ENCODE measurements at regions not wholly inside any gene's neighbourhood (a gene's known extent, or its start where the extent isn't known, plus 50 kb on each side); places are given as distances from the start of the nearest gene placed in this dataset.

DNA sequence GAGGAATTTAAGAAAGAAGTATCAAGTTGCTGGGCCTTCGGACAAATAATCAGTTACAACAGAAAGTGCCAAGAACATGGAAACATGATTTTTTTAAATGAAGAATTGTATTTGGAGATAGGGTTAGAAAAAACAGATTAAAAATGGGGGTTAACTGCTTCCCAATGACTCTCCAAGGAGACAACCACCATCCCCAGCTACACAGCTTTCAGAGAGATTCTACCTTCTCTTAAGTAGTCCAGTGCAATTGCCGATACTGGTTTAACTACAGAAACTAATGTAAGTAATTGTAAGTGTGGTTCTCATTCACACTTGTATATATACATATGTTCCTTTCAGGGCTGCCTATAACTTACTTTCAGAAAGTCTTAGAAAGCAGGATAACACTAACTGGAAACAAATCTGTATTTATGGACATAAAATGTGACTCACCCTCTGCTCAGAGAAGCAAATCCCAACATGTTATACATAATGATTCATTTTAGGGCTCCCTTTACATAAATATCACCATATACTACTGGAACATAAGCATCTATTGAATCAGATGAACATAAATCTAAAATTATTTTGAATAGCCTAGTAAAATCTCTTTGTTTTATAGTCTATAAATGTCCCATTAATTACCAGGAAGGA, 248.9 kb upstream of the UGT8 start:
- DNase-seq (ENCODE audit: low read depth in 3 of 3, low spot score in 1 of 3): no peak

DNA sequence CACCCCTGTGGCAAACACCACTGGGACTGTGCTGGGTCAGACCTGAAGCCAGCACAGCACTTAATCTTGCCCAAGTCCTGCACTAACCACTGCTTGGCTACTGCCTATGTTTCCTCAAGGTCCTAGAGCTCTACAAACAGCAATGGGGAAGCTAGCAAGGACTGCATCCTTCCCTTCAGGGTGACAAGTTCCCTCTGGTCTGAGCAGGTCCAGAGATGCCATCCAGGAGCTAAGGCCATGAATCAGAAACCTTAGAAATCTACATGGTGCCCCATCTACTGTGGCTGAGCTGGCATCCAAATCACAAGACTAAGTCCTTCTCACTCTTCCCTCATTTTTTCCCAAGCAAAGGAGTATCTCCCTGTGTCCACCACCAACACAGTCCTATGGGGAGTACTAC, 239.7 kb upstream of the UGT8 start:
- no peak for DNase-seq (ENCODE audit: low read depth in 3 of 3, low spot score in 1 of 3)

DNA sequence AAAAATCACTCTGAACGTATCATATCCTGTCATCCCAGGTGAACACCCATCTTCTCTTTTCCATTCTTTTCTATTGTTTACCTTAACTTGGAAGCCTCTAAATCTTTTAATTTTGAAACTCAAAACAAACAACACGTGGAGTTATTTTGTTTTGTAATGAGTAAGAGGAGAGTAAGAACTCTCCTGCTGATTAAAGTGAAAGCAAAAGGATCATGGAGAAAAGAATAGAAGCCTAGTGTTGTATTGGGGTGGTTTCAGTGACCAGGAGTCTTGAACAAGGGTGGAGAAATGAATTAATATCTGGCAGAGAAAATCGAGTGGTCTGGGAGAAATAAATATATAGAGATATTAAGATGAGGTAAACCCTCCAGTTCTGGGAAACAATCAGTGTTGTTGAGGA, 237.4 kb upstream of the UGT8 start:
- no peak for DNase-seq (ENCODE audit: low read depth in 3 of 3, low spot score in 1 of 3)

DNA sequence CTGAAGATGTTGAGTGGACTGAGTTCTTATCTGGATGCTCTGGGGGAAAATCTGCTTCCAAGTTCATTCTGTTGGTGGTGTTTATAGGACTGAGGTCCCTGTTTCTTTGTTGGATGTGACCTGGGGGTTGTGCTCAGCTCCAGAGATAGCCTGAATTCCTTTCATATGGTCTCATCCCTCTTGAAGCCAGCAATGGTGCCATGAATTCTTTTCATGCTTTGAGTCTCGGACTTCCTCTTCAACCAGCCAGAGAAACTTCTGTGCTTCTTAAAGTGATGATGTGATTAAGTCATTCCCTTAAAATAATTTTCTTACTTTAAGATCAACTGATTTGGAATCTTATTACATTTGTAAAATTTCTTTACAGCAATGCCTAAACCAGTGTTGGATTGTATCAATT, 233.8 kb upstream of the UGT8 start:
- no peak for DNase-seq (ENCODE audit: low read depth in 3 of 3, low spot score in 1 of 3)

DNA sequence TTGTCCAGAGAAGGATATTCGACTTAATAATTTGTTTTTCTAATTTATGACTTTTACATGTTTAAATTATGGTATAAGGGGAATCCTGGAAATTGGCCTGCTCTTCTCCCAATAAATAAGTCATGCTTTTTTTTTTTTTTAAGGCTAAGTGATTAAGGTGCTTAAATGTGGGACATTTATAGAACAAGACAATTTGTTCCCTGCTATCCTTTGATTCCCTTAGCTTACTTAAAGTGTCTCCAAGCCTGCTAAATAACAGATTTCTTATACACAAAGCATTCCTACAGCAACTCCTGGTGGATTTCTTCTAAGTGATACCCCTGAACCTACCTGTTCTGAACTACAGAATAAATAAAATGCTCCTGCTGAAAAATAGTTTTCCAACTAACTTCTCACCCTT, 233.0 kb upstream of the UGT8 start:
- no peak for DNase-seq (ENCODE audit: low read depth in 3 of 3, low spot score in 1 of 3)

DNA sequence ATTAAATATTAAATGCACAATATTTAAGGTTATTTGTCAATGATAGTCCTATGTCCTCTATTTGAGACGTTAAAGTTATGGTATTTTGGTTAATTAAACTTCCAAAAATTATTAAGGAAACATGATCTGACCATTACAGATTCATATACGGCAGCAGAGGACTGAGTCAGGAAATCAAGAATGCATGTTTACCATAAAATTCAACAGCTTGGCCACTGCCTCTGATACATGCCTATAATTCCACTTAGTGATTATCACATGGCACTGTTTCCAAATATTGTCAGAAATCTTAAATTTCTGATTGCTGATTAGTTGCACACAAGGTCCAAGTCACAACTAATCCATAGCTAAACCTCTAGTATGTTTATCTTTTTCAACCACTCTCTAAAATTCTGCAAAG, 232.2 kb upstream of the UGT8 start:
- no peak for DNase-seq (ENCODE audit: low read depth in 3 of 3, low spot score in 1 of 3)

DNA sequence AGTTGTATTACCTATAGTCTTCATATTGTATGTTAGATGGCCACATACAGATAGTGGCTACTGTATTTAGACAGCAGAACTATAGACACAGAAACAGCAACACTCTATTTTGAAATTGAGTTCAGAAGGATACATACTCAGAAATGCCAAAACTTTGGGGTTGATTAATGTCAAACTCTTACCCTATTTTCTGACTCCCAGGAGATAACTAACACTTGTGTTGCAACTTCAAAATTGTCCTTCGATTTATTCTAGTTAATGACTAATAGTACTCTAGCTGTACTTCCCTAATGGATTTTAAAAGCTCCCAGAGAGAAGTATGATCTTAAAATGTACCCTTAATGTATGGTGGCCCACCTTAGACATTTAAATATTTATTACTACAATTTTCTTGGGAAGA, 229.9 kb upstream of the UGT8 start:
- DNase-seq (ENCODE audit: low read depth in 3 of 3, low spot score in 1 of 3): no peak

DNA sequence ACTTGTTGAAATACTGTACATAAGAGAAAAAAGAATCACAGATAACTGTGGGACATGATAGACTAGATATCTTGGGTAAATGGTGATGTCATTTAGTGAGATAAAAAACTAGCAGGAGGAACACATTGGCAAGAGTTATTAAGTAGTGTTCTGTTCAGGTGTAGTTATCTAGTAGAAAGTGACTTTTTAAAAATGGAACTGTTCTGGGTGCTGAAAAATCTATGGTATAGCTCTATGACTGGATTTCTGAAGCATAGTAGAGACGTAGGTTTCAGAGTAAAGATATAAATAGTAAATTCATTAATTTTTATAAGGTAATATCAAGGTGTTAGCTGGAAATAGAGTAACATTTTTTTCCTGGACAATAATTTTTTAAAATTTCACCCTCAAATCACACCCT, 225.1 kb upstream of the UGT8 start:
- no peak for DNase-seq (ENCODE audit: low read depth in 3 of 3, low spot score in 1 of 3)

DNA sequence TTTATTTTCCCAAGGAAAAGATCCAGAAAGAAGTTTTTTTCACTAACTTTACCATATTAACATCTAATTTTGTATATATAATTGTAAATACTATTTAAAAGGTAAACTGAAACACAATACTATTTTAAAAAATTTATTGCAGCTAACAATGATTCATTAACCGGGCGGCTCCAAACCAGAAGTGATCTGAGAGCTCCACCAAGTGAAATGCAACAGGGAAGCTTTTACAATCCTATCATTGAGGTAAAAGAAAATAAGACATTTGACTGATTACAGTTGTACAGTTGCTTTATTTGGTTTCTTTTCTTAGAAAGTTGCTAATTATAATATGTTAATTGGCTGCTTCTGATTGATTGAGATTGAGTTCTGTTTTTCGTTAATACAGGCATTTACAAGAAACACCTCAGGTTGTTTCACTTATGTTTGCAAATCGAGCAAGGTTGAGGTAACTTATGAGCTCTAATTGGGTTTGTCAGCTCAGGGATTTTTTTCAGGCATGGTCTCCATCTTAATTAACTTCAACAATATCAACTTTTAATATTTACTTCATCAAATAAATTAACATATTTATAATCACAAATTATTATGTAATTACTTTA, 220.2 kb upstream of the UGT8 start:
- DNase-seq (ENCODE audit: low read depth in 3 of 3, low spot score in 1 of 3): no peak

DNA sequence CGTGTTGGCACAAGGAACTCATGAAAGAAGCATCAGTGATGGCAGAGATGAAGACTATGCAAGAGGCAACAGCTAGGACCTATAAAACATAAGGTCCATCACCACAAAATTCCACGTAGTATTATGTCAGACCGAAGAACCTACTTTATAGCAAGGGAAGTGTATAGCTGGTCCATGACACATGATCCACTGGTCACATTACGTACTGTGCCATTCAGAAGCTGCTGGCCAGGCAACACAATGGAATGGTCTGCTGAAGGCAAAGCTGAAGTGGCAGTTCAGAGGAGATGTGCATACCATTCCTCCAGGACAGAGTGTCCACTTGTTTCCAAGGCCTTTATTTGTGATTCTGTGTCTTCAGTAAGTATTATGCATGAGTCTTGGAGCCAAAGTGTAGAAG, 215.5 kb upstream of the UGT8 start:
- no peak for DNase-seq (ENCODE audit: low read depth in 3 of 3, low spot score in 1 of 3)

DNA sequence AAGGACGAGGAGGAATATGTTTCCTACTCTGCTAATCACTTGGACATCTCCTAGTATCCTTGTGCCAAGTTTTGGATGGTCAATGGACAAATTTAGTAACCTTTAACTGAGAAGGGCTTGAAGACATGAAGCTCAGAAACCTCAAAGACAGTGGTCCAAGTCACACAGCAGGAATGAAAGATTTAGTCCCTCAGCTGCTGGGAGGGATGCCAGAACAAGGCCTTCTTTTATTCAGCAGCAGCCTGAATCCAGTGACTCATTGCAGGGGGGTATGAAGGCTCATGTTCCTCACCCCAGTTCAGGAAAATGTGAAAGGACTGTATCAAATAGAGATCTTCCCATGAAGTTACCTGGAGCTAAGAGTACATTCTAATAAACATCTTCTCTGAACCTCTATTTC, 214.9 kb upstream of the UGT8 start:
- no peak for DNase-seq (ENCODE audit: low read depth in 3 of 3, low spot score in 1 of 3)

DNA sequence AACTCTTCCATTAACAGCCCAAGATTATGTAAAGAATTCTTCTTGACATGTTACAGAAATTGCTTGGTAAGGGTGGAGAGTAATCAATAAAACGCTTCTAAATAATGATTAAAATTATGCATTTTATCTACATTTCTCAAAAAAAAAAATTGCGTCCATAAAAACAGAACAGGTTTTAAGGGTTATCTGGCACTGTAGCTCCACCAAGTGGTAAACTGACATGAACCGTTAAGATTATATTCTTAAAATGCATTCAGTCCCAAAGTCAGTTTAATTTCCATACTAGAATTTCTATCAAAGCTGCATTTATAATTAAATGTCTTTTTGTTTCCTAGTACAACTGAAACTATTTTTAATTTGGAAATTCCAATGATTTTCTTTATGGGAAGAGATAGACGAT, 214.0 kb upstream of the UGT8 start:
- no peak for DNase-seq (ENCODE audit: low read depth in 3 of 3, low spot score in 1 of 3)

DNA sequence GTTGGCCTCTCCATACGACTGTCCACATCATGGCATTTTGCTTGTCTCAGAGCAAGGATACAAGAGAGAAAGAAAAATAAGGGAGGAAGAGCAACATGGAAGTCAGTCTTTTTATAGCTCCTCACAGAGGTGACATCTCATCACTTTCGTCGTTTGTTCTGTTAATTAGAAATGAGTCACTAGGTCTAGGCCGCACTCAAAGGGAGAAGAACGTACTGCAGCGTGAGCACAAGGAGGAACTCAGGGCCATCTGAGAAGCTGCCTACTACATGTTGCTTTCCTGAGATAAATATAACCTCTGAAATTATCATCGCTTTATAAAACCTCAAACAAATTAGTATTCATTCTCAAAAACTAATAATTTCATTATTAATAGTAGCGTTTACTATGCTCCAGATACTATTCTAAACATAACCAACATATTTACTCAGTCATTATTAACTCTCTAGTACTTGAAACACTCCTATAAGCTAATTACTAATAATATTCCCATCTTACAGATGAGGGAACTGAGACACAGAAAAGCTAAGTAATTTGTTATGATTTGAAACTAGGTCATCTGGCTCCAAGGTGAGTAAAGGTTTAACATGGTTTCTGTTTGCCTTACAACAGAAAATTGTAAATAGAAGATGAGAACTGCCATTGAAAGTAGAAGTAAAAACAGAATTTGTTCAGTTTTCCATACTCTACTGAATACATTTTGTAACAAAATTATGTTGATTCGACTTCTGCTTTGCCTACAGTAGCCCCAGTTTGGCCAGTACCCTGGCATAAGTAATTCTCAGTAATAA, 213.2 kb upstream of the UGT8 start:
- DNase-seq (ENCODE audit: low read depth in 3 of 3, low spot score in 1 of 3): no peak

DNA sequence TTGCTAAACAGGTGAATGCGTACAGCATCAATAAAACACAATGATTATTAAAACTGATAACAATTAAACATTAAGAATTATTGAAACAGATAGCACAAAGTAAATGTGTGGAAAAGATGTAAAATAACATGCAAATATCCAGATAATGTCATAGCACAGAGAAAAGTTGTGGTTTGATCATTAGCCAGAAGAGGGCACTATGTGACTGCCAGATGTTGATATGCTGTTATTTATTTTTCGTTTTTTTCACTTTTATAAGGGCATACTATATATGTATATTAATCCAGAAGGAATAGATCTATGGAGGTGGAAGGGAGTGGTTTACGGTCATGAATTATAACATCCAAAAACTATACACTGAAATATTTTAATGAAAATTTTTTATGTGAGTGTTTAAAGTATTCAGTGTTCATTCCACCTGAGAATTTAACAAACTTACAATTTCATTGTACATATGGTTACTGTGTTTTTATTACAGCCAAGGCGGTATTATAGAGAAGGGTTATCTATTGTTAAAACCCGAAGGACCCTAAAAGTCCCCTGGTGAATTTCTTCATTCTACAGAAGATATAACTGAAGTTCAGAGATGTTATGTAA, 211.9 kb upstream of the UGT8 start:
- DNase-seq (ENCODE audit: low read depth in 3 of 3, low spot score in 1 of 3): no peak

DNA sequence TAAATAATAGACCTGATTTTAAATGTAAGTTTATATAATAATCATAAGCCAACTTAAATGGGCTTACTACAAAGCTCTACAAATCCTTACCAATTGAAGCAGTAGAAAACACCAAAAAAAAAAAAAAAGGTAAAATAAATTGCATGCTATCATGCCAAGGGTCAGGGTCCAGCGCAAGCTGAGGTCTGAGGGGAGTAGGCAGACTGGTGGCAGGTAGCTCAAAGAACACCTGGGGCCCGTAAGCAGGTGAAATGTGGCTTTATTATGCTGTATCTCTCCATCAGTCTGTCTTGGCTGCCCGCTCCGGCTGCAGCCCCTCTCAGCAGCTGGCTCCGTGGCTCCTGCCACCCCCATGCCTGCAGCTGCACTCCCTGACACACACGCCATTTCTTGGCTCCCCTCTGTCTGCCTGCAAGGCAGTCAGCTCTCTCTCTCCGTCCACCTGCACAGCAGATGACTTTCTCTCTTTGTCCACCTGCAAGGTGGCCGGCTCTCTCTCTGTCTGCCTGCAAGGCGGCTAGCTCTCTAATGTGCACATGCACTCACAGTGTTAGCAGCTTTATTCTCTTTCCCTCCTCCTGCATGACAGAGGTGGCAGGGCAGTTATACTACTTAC, 209.4 kb upstream of the UGT8 start:
- DNase-seq (ENCODE audit: low read depth in 3 of 3, low spot score in 1 of 3): no peak

DNA sequence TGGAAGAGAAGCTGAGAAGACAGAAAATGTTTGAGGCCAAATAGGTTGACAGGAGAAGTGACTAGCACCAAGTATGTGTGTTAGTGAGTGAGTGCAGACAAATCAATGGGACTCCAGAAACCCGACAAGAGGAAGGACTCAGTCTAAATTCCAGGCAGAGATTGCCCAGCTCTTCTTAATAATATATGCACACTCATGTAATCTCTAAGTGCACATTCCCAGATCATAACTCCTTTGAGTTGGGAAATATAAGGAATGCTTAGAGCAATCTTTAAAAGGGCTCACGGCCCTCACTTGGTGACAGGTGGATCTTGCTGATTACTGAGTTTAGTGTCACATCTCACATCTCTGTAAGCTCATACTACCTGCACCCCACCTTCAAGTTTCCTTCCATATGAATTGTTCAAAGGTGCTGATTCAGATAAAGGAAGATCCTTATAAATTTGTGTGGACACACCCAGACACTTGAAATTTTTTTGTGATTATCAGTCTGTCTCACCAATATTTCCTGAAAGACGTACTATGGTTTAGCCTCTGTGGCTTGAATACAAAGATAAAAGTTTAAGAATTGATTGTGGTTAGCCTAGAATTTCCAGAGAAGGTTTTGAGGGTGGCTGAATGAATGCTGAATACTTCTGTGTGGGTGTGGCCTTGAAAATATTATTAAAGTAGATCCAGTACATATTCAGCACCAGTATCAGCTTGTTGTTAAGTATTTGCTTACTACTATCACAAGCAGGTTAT, 205.1 kb upstream of the UGT8 start:
- DNase-seq (ENCODE audit: low read depth in 3 of 3, low spot score in 1 of 3): no peak

DNA sequence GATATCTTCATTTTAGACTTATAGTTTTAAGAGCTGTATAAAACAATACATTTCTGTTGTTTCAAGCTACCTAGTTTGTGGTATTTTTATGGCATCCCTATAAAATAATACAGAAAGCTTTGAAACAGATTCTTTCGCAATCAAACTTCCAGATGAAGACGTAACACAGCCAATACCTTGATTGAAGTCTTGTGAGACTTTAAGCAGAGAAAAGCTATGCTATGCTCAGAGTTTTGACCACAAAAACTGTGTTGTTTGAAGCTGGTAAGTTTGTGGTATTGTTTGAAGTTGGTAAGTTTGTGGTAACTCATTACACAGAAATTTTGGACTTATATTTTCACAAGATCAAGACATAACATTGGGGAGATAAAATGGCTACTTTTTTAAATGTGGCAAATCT, 201.8 kb upstream of the UGT8 start:
- DNase-seq (ENCODE audit: low read depth in 3 of 3, low spot score in 1 of 3): no peak

DNA sequence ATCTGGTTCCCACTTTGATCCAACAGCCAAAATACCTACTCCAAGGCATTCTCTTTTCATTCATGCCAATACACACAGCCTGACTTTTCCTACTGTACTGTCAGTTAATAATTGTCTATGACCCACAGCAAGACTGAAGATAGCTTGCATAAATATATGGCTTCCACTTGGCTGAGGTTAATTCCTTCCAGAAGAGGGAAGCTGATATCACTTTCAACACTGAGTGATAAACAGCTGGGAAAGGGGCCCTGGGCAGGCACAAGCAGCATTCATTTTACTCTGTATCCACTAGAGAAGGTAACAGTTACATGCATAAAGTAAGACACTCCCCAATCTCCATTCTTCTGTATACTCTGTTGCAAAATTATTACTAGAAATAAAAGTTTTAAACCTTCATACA, 200.2 kb upstream of the UGT8 start:
- DNase-seq (ENCODE audit: low read depth in 3 of 3, low spot score in 1 of 3): no peak

DNA sequence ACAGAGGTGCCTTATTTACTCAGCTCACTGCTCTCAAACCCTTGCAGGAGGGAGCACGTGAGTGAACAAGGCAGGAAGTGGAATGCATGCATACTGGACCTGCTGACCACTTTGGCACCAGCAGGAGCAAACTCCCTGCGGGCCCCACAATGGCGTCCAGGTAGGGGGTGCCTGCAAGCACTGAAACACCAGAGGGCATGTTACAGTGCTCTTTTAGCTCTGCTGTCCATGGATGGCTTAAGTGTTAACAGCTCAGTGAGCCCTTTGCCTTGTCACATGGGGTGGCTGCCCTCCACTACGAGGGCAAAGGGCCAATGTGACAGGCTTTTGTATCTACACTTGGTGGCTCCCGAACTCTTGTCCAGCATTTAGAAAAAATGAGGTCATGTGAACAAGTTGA, 199.5 kb upstream of the UGT8 start:
- DNase-seq (ENCODE audit: low read depth in 3 of 3, low spot score in 1 of 3): no peak

DNA sequence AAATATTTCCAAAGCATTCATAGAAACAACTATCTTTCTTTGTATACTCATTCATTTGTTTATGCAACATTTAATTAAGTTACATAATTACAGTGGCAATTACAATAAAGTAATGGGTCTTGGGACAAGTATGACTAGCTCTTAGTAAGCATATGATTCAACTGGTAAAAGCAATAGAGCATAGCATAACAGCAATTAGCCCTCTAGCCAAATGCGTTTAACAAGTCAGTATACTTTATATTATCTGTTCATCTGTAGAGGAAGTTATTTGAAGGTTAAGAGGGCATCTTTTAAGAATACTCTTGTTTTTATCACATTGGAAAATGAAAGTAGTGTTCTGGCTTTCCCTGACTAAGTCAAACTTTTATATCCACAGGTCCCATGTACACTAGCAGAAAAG, 198.1 kb upstream of the UGT8 start:
- no peak for DNase-seq (ENCODE audit: low read depth in 3 of 3, low spot score in 1 of 3)

DNA sequence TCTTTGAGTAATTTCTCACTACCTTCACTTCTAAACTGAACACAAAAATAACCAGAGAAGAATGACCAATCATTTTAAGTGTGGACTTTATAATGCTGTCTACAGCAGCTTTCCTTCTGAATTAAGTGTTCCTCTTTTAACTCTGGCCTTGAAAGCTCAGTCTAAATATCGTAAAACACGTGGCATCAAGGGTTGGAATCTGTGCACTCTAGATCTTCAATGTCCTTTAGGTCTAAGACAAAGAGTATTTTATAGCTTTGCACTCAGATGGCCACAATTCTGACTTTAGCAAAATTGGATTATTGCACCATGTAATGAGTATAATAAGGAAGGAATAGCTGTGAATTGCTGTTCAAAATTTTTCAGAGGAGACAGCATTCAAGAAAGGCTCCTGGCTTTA, 197.1 kb upstream of the UGT8 start:
- no peak for DNase-seq (ENCODE audit: low read depth in 3 of 3, low spot score in 1 of 3)

Data from stimulated activated CD4-positive, alpha-beta T cell treated with anti-CD3 and anti-CD28 coated beads, TNF-alpha, amount 100 ng/mL, for 1 hour (primary cell).